RWPE2 (cell line): ENCODE measurements at regions not wholly inside any gene's neighbourhood (a gene's known extent, or its start where the extent isn't known, plus 50 kb on each side); places are given as distances from the start of the nearest gene placed in this dataset.

Experiments
- ATAC-seq: fragments of 200-7000 bp; cut with Tn5 transposase; 3 replicates; pipeline ENCODE4 v1.9.1; 2021; ENCODE audit warnings: low read depth
- DNase-seq: peaks from one replicate; pipeline ENCODE4 v3.0.0-alpha.2; 2020; ENCODE audit warnings: low spot score
- H3K27ac ChIP-seq: fragments of 450-650 bp; 2 replicates; pipeline ENCODE4 v1.5.1; 2017; ENCODE audit warnings: mild to moderate bottlenecking; ENCODE audit not compliant: poor library complexity, severe bottlenecking
- H3K27me3 ChIP-seq: fragments of 250-450 bp; sonication (Bioruptor Pico); 2 replicates; pipeline ENCODE4 v1.5.1; 2021; ENCODE audit warnings: mild to moderate bottlenecking, moderate library complexity; ENCODE audit not compliant: insufficient read depth, poor library complexity, severe bottlenecking
- H3K36me3 ChIP-seq: fragments of 250-450 bp; sonication (Bioruptor Pico); 2 replicates; pipeline ENCODE4 v1.5.1; 2020; ENCODE audit warnings: low read depth, mild to moderate bottlenecking, moderate library complexity
- H3K4me1 ChIP-seq: fragments of 250-450 bp; sonication (Bioruptor Pico); 2 replicates; pipeline ENCODE4 v1.5.1; 2021; ENCODE audit warnings: mild to moderate bottlenecking, moderate library complexity; ENCODE audit not compliant: insufficient read depth, poor library complexity, severe bottlenecking
- H3K4me3 ChIP-seq: fragments of 250-450 bp; sonication (Bioruptor Pico); 2 replicates; pipeline ENCODE4 v1.5.1; 2021; ENCODE audit warnings: mild to moderate bottlenecking, moderate library complexity; ENCODE audit not compliant: severe bottlenecking
- H3K9me3 ChIP-seq: fragments of 250-450 bp; sonication (Bioruptor Pico); 2 replicates; pipeline ENCODE4 v1.5.1; 2021; ENCODE audit warnings: mild to moderate bottlenecking, moderate library complexity; ENCODE audit not compliant: severe bottlenecking
- CTCF ChIP-seq: fragments of 450-650 bp; IDR thresholded peaks from one replicate; pipeline ENCODE4 v1.5.1; 2017; ENCODE audit warnings: mild to moderate bottlenecking, moderate library complexity; ENCODE audit not compliant: poor library complexity, severe bottlenecking

GRCh38 chr7:86961686-86962085 lies 97.8 kb downstream of the ELAPOR2 start:
- H3K9me3 ChIP-seq: no peaks in the 10 kb centered on the region
- no peak for ATAC-seq
- H3K36me3 ChIP-seq: no peaks in the 10 kb centered on the region; the same call in 1 of the 2 replicates
- no peak overlapping the region for H3K27ac ChIP-seq
- DNase-seq: no peak
- no peak for TF ChIP-seq CTCF
- H3K27me3 ChIP-seq: no peaks in the 10 kb centered on the region
- H3K4me1 ChIP-seq: no peaks in the 10 kb centered on the region
- no peak overlapping the region for H3K4me3 ChIP-seq

- no peaks in the 10 kb centered on the region for H3K27me3 ChIP-seq
- ATAC-seq: no peak
Measured at GRCh38 chr7:86958380-86958779, 101.1 kb downstream of the ELAPOR2 start.

GRCh38 chr7:86956567-86956966 lies 102.9 kb downstream of the ELAPOR2 start:
- Histone ChIP-seq H3K36me3 (no peaks in the 10 kb centered on the region), H3K9me3 (no peaks in the 10 kb centered on the region), H3K4me3 (no peak overlapping the region), H3K4me1 (peaks cover 6% of the 10 kb centered on the region), H3K27ac (no peak overlapping the region), H3K27me3 (no peaks in the 10 kb centered on the region)
- DNase-seq (no peak), ATAC-seq (no peak)
- no peak for TF ChIP-seq CTCF

More at GRCh38 chr7:86958380-86958779, 101.1 kb downstream of the ELAPOR2 start:
- H3K27ac ChIP-seq: no peak overlapping the region
- no peaks in the 10 kb centered on the region for H3K9me3 ChIP-seq
- no peaks in the 10 kb centered on the region for H3K36me3 ChIP-seq
- H3K4me3 ChIP-seq: no peak overlapping the region
- H3K4me1 ChIP-seq: no peaks in the 10 kb centered on the region
- DNase-seq: no peak
- TF ChIP-seq CTCF: no peak

- H3K4me3 ChIP-seq: no peak overlapping the region
- H3K27ac ChIP-seq: no peak overlapping the region
- TF ChIP-seq CTCF: no peak
- H3K9me3 ChIP-seq: no peaks in the 10 kb centered on the region
- peaks cover 6% of the 10 kb centered on the region for H3K4me1 ChIP-seq
- no peaks in the 10 kb centered on the region for H3K27me3 ChIP-seq
- DNase-seq (no peak), ATAC-seq (no peak)
- H3K36me3 ChIP-seq: no peaks in the 10 kb centered on the region
Measured at GRCh38 chr7:86955895-86956503, 103.5 kb downstream of the ELAPOR2 start.

- Histone ChIP-seq H3K4me3 (no peak overlapping the region), H3K27ac (no peak overlapping the region), H3K9me3 (no peaks in the 10 kb centered on the region), H3K36me3 (no peaks in the 10 kb centered on the region), H3K27me3 (no peaks in the 10 kb centered on the region), H3K4me1 (peaks cover 6% of the 10 kb centered on the region)
- no peak for DNase-seq
- no peak for TF ChIP-seq CTCF
- no peak for ATAC-seq
Measured at GRCh38 chr7:86954971-86955370, 104.5 kb downstream of the ELAPOR2 start.
